GM23338 (cell line): ENCODE measurements at regions not wholly inside any gene's neighbourhood (a gene's known extent, or its start where the extent isn't known, plus 50 kb on each side); places are given as distances from the start of the nearest gene placed in this dataset.

Experiments used
- ATAC-seq: fragments of 200-7000 bp; cut with Tn5 transposase; 3 replicates; pipeline ENCODE4 v1.9.1; 2020
- DNase-seq: peaks from one replicate; pipeline ENCODE4 v3.0.0-alpha.2; 2015; ENCODE audit warnings: low spot score
- H2AFZ ChIP-seq: fragments of 200-600 bp; sonication (generic); 2 replicates; pipeline ENCODE4 v1.8.0; 2016; ENCODE audit warnings: antibody characterized with exemption, mild to moderate bottlenecking, moderate library complexity
- H3F3A ChIP-seq: fragments of 200-600 bp; sonication (generic); replicated peaks from 2 replicates; pipeline ENCODE4 v1.8.0; 2017; ENCODE audit warnings: antibody characterized with exemption, mixed run types, low read depth
- H3K27ac ChIP-seq: fragments of 200-600 bp; sonication (generic); 2 replicates; pipeline ENCODE4 v1.6.1; 2016; ENCODE audit warnings: low read depth
- H3K27me3 ChIP-seq: fragments of 200-600 bp; sonication (generic); 2 replicates; pipeline ENCODE4 v1.8.0; 2016; ENCODE audit warnings: mild to moderate bottlenecking, mixed run types, moderate library complexity; ENCODE audit not compliant: insufficient read depth
- H3K36me3 ChIP-seq: fragments of 200-600 bp; sonication (generic); 2 replicates; pipeline ENCODE4 v1.8.0; 2016; ENCODE audit warnings: mild to moderate bottlenecking; ENCODE audit not compliant: insufficient read depth
- H3K4me1 ChIP-seq: fragments of 200-600 bp; sonication (generic); 2 replicates; pipeline ENCODE4 v1.8.0; 2016; ENCODE audit warnings: mild to moderate bottlenecking, moderate library complexity; ENCODE audit not compliant: insufficient read depth
- H3K4me2 ChIP-seq: fragments of 200-600 bp; sonication (generic); 2 replicates; pipeline ENCODE4 v1.7.1; 2017; ENCODE audit warnings: mixed run types
- H3K4me3 ChIP-seq: fragments of 200-600 bp; sonication (generic); 2 replicates; pipeline ENCODE4 v1.6.1; 2016; ENCODE audit warnings: mixed run types
- H3K79me2 ChIP-seq: fragments of 200-600 bp; sonication (generic); replicated peaks from 2 replicates; pipeline ENCODE4 v1.8.0; 2017; ENCODE audit warnings: mild to moderate bottlenecking; ENCODE audit not compliant: insufficient read depth
- H3K9me2 ChIP-seq: fragments of 200-600 bp; sonication (generic); 2 replicates; pipeline ENCODE4 v1.8.0; 2017; ENCODE audit not compliant: insufficient read depth
- H4K20me1 ChIP-seq: fragments of 200-600 bp; sonication (generic); replicated peaks from 2 replicates; pipeline ENCODE4 v1.8.0; 2017; ENCODE audit warnings: mild to moderate bottlenecking; ENCODE audit not compliant: insufficient read depth
- H3K27ac Mint-ChIP-seq: 2 replicates; pipeline ENCODE4 v1.8.0; 2020; ENCODE audit warnings: inconsistent platforms, mild to moderate bottlenecking, moderate library complexity, mixed read lengths
- H3K27me3 Mint-ChIP-seq: 3 replicates; pipeline ENCODE4 v1.8.0; 2022; ENCODE audit warnings: low read depth, mild to moderate bottlenecking, moderate library complexity, mixed read lengths, inconsistent platforms; ENCODE audit not compliant: insufficient read depth, poor library complexity
- H3K36me3 Mint-ChIP-seq: 3 replicates; pipeline ENCODE4 v1.8.0; 2021; ENCODE audit warnings: low read depth, mild to moderate bottlenecking, inconsistent platforms, moderate library complexity, mixed read lengths
- H3K4me1 Mint-ChIP-seq: 3 replicates; pipeline ENCODE4 v1.8.0; 2020; ENCODE audit warnings: mild to moderate bottlenecking, inconsistent platforms, mixed read lengths
- H3K4me3 Mint-ChIP-seq: 3 replicates; pipeline ENCODE4 v1.8.0; 2021; ENCODE audit warnings: moderate library complexity, mild to moderate bottlenecking, inconsistent platforms, mixed read lengths
- H3K9me3 Mint-ChIP-seq: 3 replicates; pipeline ENCODE4 v1.8.0; 2020; ENCODE audit warnings: moderate library complexity, mild to moderate bottlenecking, inconsistent platforms, mixed read lengths
- CREB1 ChIP-seq: fragments of 250-450 bp; sonication (Bioruptor Pico); IDR thresholded peaks from 2 replicates; pipeline ENCODE4 v1.5.0; 2020; ENCODE audit warnings: low read depth, mild to moderate bottlenecking, moderate library complexity
- CTCF ChIP-seq, 2 experiments: fragments of 200-600 bp in 1 of 2; sonication (generic) in 1 of 2; conservative IDR thresholded peaks; 2 replicates each; pipeline versions ENCODE4 v1.5.1 to v1.6.1; 2016 to 2017; ENCODE audit warnings: antibody characterized with exemption in 2 of 2, low read depth in 2 of 2, mild to moderate bottlenecking in 2 of 2, moderate library complexity in 1 of 2
- EZH2 ChIP-seq: fragments of 200-600 bp; sonication (generic); IDR thresholded peaks from one replicate; pipeline ENCODE4 v1.8.0; 2017; ENCODE audit warnings: antibody characterized with exemption, mild to moderate bottlenecking, low read depth; ENCODE audit not compliant: unreplicated experiment
- EZH2phosphoT487 ChIP-seq: fragments of 200-600 bp; sonication (generic); IDR thresholded peaks from one replicate; pipeline ENCODE4 v1.8.1; 2018; ENCODE audit warnings: antibody characterized with exemption; ENCODE audit not compliant: unreplicated experiment
- NANOG ChIP-seq: IDR thresholded peaks from 2 replicates; pipeline ENCODE4 v1.6.1; 2016; ENCODE audit warnings: antibody characterized with exemption, borderline replicate concordance
- POLR2AphosphoS5 ChIP-seq: IDR thresholded peaks from 2 replicates; pipeline ENCODE4 v1.6.1; 2016; ENCODE audit warnings: antibody characterized with exemption, low read depth
- REST ChIP-seq: IDR thresholded peaks from one replicate; pipeline ENCODE4 v1.6.1; 2018; ENCODE audit warnings: antibody characterized with exemption; ENCODE audit not compliant: unreplicated experiment
- STAT1 ChIP-seq: IDR thresholded peaks from one replicate; pipeline ENCODE4 v1.6.1; 2016; ENCODE audit warnings: antibody characterized with exemption; ENCODE audit not compliant: unreplicated experiment
- ZNF462 ChIP-seq: fragments of 250-450 bp; sonication (Bioruptor Pico); IDR thresholded peaks from 2 replicates; pipeline ENCODE4 v1.5.0; 2020; ENCODE audit warnings: mild to moderate bottlenecking, moderate library complexity

- Histone ChIP-seq H3F3A (no peaks in the 10 kb centered on the region), H3K4me3 (no peak overlapping the region), H2AFZ (peak overlapping the region; percentile 58; the same call in 1 of the 2 replicates), H4K20me1 (no peaks in the 10 kb centered on the region), H3K27me3 (no peaks in the 10 kb centered on the region), H3K79me2 (no peaks in the 10 kb centered on the region), H3K4me2 (no peak overlapping the region), H3K4me1 (0 out of 2 replicates have a peak, but pooled peaks cover 5% of the 10 kb centered on the region), H3K27ac (no peak overlapping the region), H3K36me3 (no peaks in the 10 kb centered on the region), H3K9me2 (no peaks in the 10 kb centered on the region)
- TF ChIP-seq EZH2 (no peak), POLR2AphosphoS5 (no peak), REST (no peak), ZNF462 (CRISPR knock-in tag) (no peak), STAT1 (no peak), NANOG (no peak), EZH2phosphoT487 (no peak), CREB1 (CRISPR knock-in tag) (no peak), CTCF (conservative IDR thresholded peaks at IDR 0.05; ENCODE audit: low read depth in 2 of 2) (peak in 1 of 2 experiments; percentile 42; a peak in 2 of 4 replicates)
- no peak overlapping the region; the same call in 1 of the 2 replicates for H3K27ac Mint-ChIP-seq
- H3K4me3 Mint-ChIP-seq = no peak overlapping the region
- H3K9me3 Mint-ChIP-seq = no peaks in the 10 kb centered on the region
- no peaks in the 10 kb centered on the region for H3K27me3 Mint-ChIP-seq
- peak; percentile 32 for DNase-seq
- peaks cover 9% of the 10 kb centered on the region; the same call in 2 of the 3 replicates for H3K4me1 Mint-ChIP-seq
- H3K36me3 Mint-ChIP-seq = no peaks in the 10 kb centered on the region
- ATAC-seq = peak; percentile 56
Observed at GRCh38 chr5:86546582-86546981, 71.2 kb upstream of the COX7C start.
